OCI-LY7 (cell line): ENCODE measurements at regions not wholly inside any gene's neighbourhood (a gene's known extent, or its start where the extent isn't known, plus 50 kb on each side); places are given as distances from the start of the nearest gene placed in this dataset.

ENCODE experiments used
- EZH2phosphoT487 ChIP-seq: fragments of 200-600 bp; sonication (generic); IDR thresholded peaks from 2 replicates; pipeline ENCODE4 v1.6.1; 2018; ENCODE audit warnings: low read depth, borderline replicate concordance, mild to moderate bottlenecking, mixed run types, antibody characterized with exemption, low read length, moderate library complexity, mixed read lengths
- TF ChIP-seq, protein P1 (sequence below): fragments of 200-600 bp; sonication (generic); conservative IDR thresholded peaks from 2 replicates; pipeline ENCODE4 v1.5.1; 2014; ENCODE audit warnings: mild to moderate bottlenecking, antibody characterized with exemption, low read length, moderate library complexity, mixed read lengths

GRCh38 chr1:57910305-57910704 lies 486.4 kb upstream of the DAB1 start:
- TF ChIP-seq, protein P1, sequence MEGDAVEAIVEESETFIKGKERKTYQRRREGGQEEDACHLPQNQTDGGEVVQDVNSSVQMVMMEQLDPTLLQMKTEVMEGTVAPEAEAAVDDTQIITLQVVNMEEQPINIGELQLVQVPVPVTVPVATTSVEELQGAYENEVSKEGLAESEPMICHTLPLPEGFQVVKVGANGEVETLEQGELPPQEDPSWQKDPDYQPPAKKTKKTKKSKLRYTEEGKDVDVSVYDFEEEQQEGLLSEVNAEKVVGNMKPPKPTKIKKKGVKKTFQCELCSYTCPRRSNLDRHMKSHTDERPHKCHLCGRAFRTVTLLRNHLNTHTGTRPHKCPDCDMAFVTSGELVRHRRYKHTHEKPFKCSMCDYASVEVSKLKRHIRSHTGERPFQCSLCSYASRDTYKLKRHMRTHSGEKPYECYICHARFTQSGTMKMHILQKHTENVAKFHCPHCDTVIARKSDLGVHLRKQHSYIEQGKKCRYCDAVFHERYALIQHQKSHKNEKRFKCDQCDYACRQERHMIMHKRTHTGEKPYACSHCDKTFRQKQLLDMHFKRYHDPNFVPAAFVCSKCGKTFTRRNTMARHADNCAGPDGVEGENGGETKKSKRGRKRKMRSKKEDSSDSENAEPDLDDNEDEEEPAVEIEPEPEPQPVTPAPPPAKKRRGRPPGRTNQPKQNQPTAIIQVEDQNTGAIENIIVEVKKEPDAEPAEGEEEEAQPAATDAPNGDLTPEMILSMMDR: no peak
- no peak for TF ChIP-seq EZH2phosphoT487
